IMR-90 (cell line): ENCODE measurements at regions not wholly inside any gene's neighbourhood (a gene's known extent, or its start where the extent isn't known, plus 50 kb on each side); places are given as distances from the start of the nearest gene placed in this dataset.

Experiments used
- ATAC-seq: fragments of 200-7000 bp; cut with Tn5 transposase; 2 replicates; pipeline ENCODE4 v1.9.1; 2020; ENCODE audit warnings: low read depth, mild to moderate bottlenecking, moderate library complexity
- BruUV-seq: library from RNA; stranded (reverse); fragments of 400-500 nt; replicated peaks from 2 replicates; lab custom pipeline; 2021; lab: Mats Ljungman, UMichigan
- CTCF ChIA-PET: fragments of 300-600 bp; formaldehyde crosslinking; extraction: SDS; loops from one replicate; lab custom pipeline; 2021; ENCODE audit warnings: antibody characterized with exemption; lab: Yijun Ruan, JAX
- POLR2A ChIA-PET: fragments of 300-600 bp; sonication (Branson Sonifier 250); formaldehyde crosslinking; loops from one replicate; lab custom pipeline; 2022; ENCODE audit warnings: antibody characterized with exemption; ENCODE audit not compliant: unreplicated experiment; lab: Charles Lee
- DNase-seq: peaks from one replicate; pipeline ENCODE4 v3.0.0; 2013
- H2AFZ ChIP-seq: replicated peaks from 2 replicates; pipeline ENCODE3; 2013; ENCODE audit warnings: low read length, mild to moderate bottlenecking; ENCODE audit not compliant: poor library complexity
- H2AK5ac ChIP-seq: 2 replicates; pipeline ENCODE4 v1.6.1; 2013; ENCODE audit warnings: low read depth, low read length, inconsistent platforms
- H2AK9ac ChIP-seq: replicated peaks from 2 replicates; pipeline ENCODE3; 2013; ENCODE audit warnings: mild to moderate bottlenecking, low read depth, low read length, moderate library complexity; ENCODE audit not compliant: poor library complexity
- H2BK120ac ChIP-seq: 2 replicates; pipeline ENCODE4 v1.6.1; 2013; ENCODE audit warnings: low read depth, low read length, inconsistent platforms
- H2BK15ac ChIP-seq: 3 replicates; pipeline ENCODE4 v1.6.1; 2013; ENCODE audit warnings: low read depth, low read length, inconsistent platforms
- H2BK20ac ChIP-seq: 2 replicates; pipeline ENCODE4 v1.6.1; 2013; ENCODE audit warnings: low read depth, mild to moderate bottlenecking, inconsistent platforms, low read length, moderate library complexity
- H2BK5ac ChIP-seq: 2 replicates; pipeline ENCODE4 v1.6.1; 2013; ENCODE audit warnings: mild to moderate bottlenecking, low read depth, low read length, inconsistent platforms; ENCODE audit not compliant: poor library complexity, severe bottlenecking
- H3K14ac ChIP-seq: replicated peaks from 2 replicates; pipeline ENCODE4 v1.6.1; 2013; ENCODE audit warnings: low read depth, low read length, inconsistent platforms
- H3K18ac ChIP-seq: 2 replicates; pipeline ENCODE4 v1.6.1; 2013; ENCODE audit warnings: low read depth, low read length, control low read depth
- H3K23ac ChIP-seq: 2 replicates; pipeline ENCODE4 v1.6.1; 2013; ENCODE audit warnings: low read depth, low read length, inconsistent platforms
- H3K27ac ChIP-seq: 2 replicates; pipeline ENCODE4 v1.5.1; 2013; ENCODE audit warnings: mild to moderate bottlenecking, control low read depth, low read length; ENCODE audit not compliant: insufficient read depth
- H3K27me3 ChIP-seq: 2 replicates; pipeline ENCODE4 v1.6.1; 2013; ENCODE audit warnings: low read length; ENCODE audit not compliant: control insufficient read depth, insufficient read depth
- H3K36me3 ChIP-seq: 2 replicates; pipeline ENCODE4 v1.6.1; 2013; ENCODE audit warnings: low read length, mixed read lengths; ENCODE audit not compliant: control insufficient read depth, insufficient read depth
- H3K4ac ChIP-seq: 2 replicates; pipeline ENCODE4 v1.6.1; 2013; ENCODE audit warnings: low read depth, low read length, inconsistent platforms
- H3K4me1 ChIP-seq: 2 replicates; pipeline ENCODE4 v1.6.1; 2013; ENCODE audit warnings: low read length, mixed read lengths; ENCODE audit not compliant: control insufficient read depth, insufficient read depth
- H3K4me2 ChIP-seq: 2 replicates; pipeline ENCODE4 v1.6.1; 2013; ENCODE audit warnings: low read depth, mild to moderate bottlenecking, control low read depth, low read length, moderate library complexity
- H3K4me3 ChIP-seq: 2 replicates; pipeline ENCODE4 v1.5.1; 2013; ENCODE audit warnings: low read depth, mild to moderate bottlenecking, control low read depth, low read length, moderate library complexity; ENCODE audit not compliant: insufficient read depth
- H3K56ac ChIP-seq: 2 replicates; pipeline ENCODE4 v1.6.1; 2013; ENCODE audit warnings: low read length, inconsistent platforms; ENCODE audit not compliant: insufficient read depth; ENCODE audit errors: extremely low read depth
- H3K79me1 ChIP-seq, 2 experiments: 2 replicates each; pipeline ENCODE4 v1.6.1; 2013; ENCODE audit warnings: low read length in 2 of 2, inconsistent platforms in 1 of 2, low read depth in 1 of 2
- H3K9ac ChIP-seq: 2 replicates; pipeline ENCODE4 v1.6.1; 2013; ENCODE audit warnings: low read depth, low read length, control low read depth
- H3K9me1 ChIP-seq: 2 replicates; pipeline ENCODE4 v1.6.1; 2013; ENCODE audit warnings: low read length, inconsistent platforms; ENCODE audit not compliant: insufficient read depth
- H3K9me3 ChIP-seq: 2 replicates; pipeline ENCODE4 v1.6.1; 2013; ENCODE audit warnings: low read length; ENCODE audit not compliant: control insufficient read depth, insufficient read depth
- H4K20me1 ChIP-seq: 2 replicates; pipeline ENCODE4 v1.6.1; 2013; ENCODE audit warnings: low read length, inconsistent platforms; ENCODE audit not compliant: insufficient read depth
- H4K5ac ChIP-seq: 2 replicates; pipeline ENCODE4 v1.6.1; 2013; ENCODE audit warnings: mild to moderate bottlenecking, low read depth, low read length, control low read depth
- H4K8ac ChIP-seq, 2 experiments: 2 replicates each; pipeline ENCODE4 v1.6.1; 2013; ENCODE audit warnings: low read depth in 2 of 2, low read length in 2 of 2, control low read depth in 1 of 2, inconsistent platforms in 1 of 2
- H4K91ac ChIP-seq: 2 replicates; pipeline ENCODE4 v1.6.1; 2013; ENCODE audit warnings: low read depth, low read length, inconsistent platforms; ENCODE audit not compliant: insufficient read depth
- MXI1 ChIP-seq: IDR thresholded peaks from 2 replicates; pipeline ENCODE4 v1.6.1; 2012; ENCODE audit warnings: low read depth, mild to moderate bottlenecking, low read length, moderate library complexity, borderline replicate concordance
- NFE2L2 ChIP-seq: fragments of 150-350 bp; IDR thresholded peaks from 2 replicates; pipeline ENCODE4 v1.6.1; 2016; ENCODE audit warnings: low read depth, mild to moderate bottlenecking, low read length
- WGBS, 2 experiments: methylation state at CpG; one replicate each; pipeline versions ENCODE4 v1.1.5 to v1.1.7; 2013; ENCODE audit warnings: missing lambda C conversion rate in 2 of 2; ENCODE audit not compliant: insufficient read length in 1 of 2; ENCODE audit errors: extremely low coverage in 2 of 2; 5-methylcytosine and 5-hydroxymethylcytosine counted together
- dilution Hi-C: fragments of 300-500 bp; cut with HindIII; formaldehyde crosslinking; loops from one replicate; pipeline ENCODE4 v1.14.3; 2018; ENCODE audit warnings: low sequenced_read_pairs; ENCODE audit not compliant: unreplicated experiment
- in situ Hi-C: fragments of 300-500 bp; cut with MboI; formaldehyde crosslinking; loops from 3 replicates; pipeline ENCODE4 v1.14.3; 2019; ENCODE audit warnings: low sequenced_read_pairs, inconsistent platforms, mixed read lengths
- intact Hi-C: fragments of 100-400 bp; cut with micrococcal nuclease; formaldehyde crosslinking; loops from 2 replicates; pipeline ENCODE4 v1.10.0; 2022

- Histone ChIP-seq H3K27me3 (no peaks in the 10 kb centered on the region), H3K23ac (peak overlapping the region; percentile 72), H4K8ac (peak overlapping the region in 1 of 2 experiments; percentile 77; a peak in 2 of 4 replicates), H3K4me3 (no peak overlapping the region), H3K18ac (peak overlapping the region; percentile 88; the same call in 1 of the 2 replicates), H4K5ac (peak overlapping the region; percentile 61; the same call in 1 of the 2 replicates), H2AK9ac (no peak overlapping the region), H4K91ac (peak overlapping the region; percentile 34; the same call in 1 of the 2 replicates), H2BK15ac (peak overlapping the region; percentile 62), H3K9me1 (peaks cover 11% of the 10 kb centered on the region), H3K4me2 (peak overlapping the region; percentile 48; the same call in 1 of the 2 replicates), H3K14ac (peak overlapping the region; percentile 24), H3K4me1 (peaks cover 8% of the 10 kb centered on the region; the same call in 1 of the 2 replicates), H2BK20ac (peak overlapping the region; percentile 68), H4K20me1 (no peaks in the 10 kb centered on the region), H3K9me3 (no peaks in the 10 kb centered on the region), H3K79me1 (0 out of 4 replicates have a peak, but pooled peaks cover 0 to 4% of the 10 kb centered on the region in 2 experiments), H2AK5ac (peak overlapping the region; percentile 41; the same call in 1 of the 2 replicates), H3K9ac (no peak overlapping the region), H3K56ac (0 out of 2 replicates have a peak overlapping the region, but pooled peaks have one; percentile 19), H2AFZ (no peak overlapping the region), H3K4ac (peak overlapping the region; percentile 70), H3K36me3 (no peaks in the 10 kb centered on the region), H2BK120ac (peak overlapping the region; percentile 55), H3K27ac (peak overlapping the region; percentile 14; the same call in 1 of the 2 replicates), H2BK5ac (peak overlapping the region; percentile 86)
- DNase-seq (peak; percentile 47), ATAC-seq (peak; percentile 50)
- intact Hi-C loops (no loop called here), in situ Hi-C loops (no loop called here), dilution Hi-C loops (no loop called here)
- ChIA-PET CTCF (no interaction called here), POLR2A (interaction anchor here (0.6 kb wide), 1 partner anchor 86 kb away, joined by 4 read pairs; no protein-coding TSS in a partner anchor)
- TF ChIP-seq NFE2L2 (peak; percentile 65), MXI1 (no peak)
- BruUV-seq = no TSS peak
- WGBS, 2 experiments = no CpG with 5 or more reads among the region's 2 CpGs
Observed at GRCh38 chr2:196238836-196239380, 67.5 kb upstream of the STK17B start.
